HCEC 1CT (cell line): ENCODE measurements at regions not wholly inside any gene's neighbourhood (a gene's known extent, or its start where the extent isn't known, plus 50 kb on each side); places are given as distances from the start of the nearest gene placed in this dataset.

Experiments
- DNase-seq: peaks from one replicate; pipeline ENCODE4 v3.0.0-alpha.2; 2017

DNA sequence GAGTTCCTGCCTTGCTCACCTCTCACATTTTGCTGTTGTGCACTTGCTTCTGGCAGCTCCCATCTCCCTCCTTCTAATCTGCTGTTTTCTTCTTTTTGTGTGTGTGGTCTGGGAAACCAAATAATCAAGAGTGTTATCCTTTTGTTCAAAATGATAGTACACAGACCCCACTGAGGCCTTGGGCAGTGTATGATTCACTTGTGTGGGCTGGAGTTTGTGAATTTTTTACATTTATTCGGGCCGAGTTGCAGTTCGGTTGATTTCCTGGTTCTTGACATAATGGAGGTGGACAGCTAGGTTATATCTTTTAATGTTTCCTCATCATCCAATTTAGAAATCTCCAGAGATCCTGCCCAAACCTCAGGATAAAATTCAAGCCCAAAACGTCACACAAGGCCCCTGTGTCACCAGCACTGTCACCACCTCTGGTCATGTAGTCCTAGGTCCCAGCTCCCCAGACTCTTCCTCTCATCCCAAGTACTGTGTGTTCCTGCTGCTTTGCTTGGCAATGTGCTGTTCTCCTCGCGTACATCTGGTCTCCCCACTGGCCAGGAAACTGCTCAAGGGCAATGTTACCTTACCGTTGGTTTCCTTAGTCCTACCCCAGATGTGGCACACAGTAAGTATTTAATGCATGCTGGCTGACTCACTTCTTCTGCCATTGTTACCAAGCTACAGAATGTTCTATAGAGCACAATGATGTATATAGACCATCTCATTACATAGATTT, 55.7 kb upstream of the PHACTR2 start:
- DNase-seq = no peak

DNA sequence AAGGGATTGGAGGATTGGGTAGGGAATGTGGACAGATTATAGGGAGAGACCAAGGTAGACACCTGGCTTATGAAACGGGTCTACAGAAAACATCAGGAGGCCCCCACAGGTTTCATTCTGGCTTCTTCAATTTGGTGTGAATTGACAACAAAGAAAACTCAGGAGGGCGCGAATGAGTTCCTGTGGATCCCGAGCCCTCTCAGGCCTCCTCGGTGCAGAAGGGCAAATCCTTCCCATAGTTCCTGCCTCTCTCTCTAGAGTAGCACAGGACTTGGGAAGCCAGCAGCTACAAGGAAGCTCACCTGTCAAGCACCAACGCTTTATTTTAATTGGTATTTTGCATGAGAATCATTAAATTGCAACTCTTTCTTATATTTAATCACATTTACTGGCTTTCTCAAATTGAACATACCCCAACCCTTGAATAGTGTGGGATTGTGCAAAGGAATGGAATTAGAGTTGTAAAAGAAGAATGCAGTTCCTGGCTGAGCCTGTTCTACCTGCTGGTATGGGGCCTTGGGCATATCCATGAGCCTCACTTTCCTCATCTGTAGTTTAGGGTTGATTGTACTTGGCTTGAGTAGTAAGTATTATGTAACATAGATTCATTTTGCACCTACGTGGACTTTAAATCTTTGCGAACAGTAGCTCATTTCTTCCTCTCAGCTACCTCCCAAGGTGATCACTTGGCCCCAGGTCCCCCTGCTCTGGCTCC, 56.4 kb upstream of the PHACTR2 start:
- no peak for DNase-seq

DNA sequence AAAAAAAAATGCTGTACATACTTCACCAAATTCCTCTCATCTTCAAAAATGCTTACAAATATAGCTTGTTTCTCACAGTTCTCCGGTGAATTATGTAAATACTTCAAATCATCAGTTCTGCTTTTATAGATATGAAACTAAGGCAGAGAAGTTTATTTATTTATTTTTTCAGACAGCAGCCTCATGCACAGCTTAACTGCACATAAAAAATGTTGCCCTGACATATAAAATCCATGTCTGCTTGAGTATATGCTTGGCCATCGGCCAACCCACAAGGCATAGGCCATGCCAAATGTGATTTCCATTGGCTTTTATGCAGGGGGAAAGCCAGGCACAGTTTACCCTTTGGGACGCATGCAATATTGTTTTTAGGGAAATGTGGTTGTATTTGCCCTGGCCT, 57.3 kb upstream of the PHACTR2 start:
- no peak for DNase-seq

DNA sequence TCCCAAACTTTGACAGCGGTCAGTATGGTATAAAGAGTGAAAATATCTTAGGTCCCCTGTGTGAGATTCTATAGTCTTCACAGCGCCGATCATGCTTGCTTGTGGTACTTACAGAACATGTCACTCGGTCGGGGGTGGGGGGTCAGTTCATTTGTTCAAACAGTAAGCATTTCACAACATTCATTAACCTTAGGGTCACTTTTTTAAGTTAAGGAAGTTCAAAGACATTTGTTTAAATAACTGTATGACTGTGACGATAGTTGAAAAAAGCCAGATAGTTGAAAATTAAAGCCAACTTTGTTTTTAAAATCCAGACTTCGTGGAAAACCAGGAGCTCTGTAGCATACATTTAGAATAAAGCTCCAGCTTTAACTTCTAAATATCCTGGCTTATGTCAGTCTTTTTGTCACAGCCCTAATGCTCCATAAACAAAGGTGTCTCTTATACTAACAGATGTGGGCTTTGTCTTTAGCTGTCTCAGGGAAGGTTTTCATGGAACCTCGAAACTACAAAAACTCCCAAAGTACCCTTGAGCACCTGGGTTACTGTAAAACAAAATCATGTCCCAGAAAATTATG, 57.9 kb upstream of the PHACTR2 start:
- DNase-seq = no peak

DNA sequence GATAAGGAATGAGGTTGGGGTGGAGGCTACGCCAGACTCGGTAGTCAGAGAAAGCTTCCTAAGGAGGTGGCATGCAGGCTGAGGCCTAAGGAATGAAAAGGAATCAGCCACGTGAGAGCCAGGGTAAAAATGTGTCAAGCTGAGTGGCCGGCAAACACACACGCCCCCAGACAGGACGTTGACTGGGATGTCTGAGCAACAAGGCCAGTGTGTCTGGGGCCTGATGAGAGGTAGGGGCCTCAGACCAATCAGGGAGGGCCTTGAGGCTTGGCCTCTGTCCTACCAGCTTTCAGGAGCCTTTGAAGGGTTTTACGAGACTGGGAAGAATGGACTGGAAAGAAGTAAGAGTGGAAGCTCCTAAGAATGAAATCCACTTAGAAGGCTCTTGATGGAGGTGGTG, 61.0 kb upstream of the PHACTR2 start:
- no peak for DNase-seq

DNA sequence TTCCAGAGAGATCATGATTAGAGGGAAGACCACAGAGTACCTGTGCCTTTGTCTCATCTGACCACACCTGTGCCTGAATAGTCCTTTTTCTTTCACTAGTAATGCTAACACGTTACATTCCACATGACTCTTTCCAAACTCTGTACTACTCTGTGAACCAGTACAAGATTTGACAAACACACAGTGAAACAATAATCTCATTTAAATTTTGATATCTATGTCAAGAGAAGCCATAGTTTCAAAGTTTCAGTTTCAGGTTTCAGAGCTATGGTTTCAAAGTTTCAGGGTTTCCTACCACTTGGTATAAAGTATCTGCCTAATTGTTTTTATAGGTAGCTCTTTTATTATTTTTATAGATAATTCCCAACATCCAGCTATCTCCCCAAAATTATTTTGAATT, 62.0 kb upstream of the PHACTR2 start:
- DNase-seq = no peak

DNA sequence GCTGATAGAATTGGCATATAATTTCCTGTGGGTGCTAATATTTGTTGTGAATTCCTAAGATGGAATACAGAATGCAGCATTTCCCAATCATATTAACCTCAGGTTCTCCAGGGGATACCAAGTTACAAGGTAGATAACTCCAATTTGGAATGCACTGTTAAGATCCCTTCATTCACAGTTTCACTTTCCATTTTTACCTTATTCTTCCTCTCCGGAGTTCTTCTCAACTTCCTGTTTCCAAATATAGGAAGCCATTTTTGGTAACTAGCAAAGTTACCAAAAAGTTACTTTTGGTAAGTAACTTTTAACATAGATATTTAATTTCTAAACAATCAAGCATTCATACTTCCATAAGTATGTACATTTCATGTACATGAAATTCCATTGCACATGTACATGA, 63.5 kb upstream of the PHACTR2 start:
- no peak for DNase-seq

DNA sequence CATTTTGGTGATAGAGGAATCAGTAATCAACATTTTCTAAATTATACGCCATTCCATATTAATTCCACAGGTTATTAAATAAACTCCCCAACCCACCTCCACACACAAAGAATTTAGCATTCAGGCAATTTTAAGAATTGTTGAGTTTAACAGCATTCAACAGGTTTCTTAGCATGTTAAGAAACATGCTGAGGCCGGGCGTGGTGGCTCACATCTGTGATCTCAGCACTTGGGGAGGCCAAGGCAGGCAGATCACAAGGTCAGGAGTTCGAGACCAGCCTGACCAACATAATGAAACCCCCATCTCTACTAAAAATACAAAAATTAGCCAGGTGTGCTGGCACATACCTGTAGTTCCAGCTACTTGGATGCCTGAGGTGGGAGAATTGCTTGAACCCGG, 64.0 kb upstream of the PHACTR2 start:
- no peak for DNase-seq

DNA sequence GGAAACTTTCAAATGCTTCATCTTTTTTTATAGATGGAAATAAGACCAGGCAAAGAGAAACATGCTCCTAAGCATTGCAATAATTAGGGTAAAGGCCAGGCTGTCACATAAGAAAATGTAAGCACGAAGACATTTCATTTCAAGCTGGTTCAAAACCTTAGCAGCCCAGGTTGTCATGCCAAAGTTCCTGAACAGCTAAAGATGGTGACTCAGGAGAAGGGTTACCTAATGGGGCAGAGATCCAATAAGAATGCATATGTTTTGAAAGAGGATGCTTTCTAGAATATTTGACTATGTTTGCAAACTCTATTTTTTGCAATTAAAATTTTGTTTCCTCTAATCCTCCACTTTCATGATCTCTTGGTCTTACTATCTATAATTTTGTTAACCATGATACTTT, 65.6 kb upstream of the PHACTR2 start:
- no peak for DNase-seq

DNA sequence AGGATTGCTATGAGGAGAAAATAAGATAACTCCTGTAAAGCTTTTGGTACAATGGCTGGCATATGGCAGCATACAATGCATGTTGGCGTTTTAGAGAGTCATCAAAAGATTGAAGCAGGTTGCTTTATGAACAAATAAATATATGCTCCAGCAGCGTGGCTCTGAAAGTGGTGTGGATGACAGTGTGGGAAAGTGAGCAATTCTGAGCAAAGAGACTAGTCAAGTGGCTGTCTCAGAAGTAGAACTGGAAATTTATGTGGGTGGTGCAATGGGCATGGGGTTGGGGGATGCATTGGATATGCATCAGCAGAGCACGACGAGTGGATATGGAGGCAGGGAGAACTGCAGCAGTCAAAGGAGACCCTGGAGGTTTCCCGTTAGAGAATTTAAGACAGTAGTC, 66.2 kb upstream of the PHACTR2 start:
- no peak for DNase-seq

DNA sequence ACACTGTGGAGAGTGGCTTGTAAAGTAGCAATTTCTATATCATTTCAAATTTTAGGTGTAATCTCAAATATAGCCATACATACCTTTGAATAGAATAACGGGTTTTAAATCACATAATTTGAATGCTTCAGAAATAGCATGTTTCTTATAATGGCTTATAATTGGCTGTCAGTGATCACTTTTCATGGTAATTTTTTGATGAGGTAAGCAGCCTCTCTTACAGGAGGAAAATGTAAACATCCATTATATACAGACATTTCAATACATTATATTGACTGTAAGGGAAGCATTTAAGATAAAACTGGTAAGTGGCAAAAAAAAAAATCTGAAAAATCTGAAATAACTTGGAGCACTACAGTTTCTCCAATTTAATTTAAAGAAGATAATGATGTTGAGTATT, 67.8 kb upstream of the PHACTR2 start:
- no peak for DNase-seq

DNA sequence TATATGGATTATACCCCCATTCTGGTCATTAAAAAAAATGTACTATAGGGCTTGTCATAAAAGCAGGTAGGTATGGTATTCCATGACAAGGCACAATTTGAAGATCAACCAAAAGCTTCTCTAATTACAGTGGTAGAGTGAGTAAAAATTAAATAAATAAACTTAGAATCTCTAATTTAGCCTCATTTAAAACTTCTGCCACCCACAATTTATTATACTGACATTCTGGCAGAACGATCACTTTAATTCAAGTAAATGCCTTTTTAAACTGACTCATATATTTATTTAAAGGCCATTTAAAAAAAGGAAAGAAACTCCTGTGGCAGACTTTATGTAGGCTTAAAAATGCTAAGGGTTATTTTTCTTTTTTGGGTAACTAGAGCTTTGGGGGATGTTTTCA, 68.3 kb upstream of the PHACTR2 start:
- no peak for DNase-seq

DNA sequence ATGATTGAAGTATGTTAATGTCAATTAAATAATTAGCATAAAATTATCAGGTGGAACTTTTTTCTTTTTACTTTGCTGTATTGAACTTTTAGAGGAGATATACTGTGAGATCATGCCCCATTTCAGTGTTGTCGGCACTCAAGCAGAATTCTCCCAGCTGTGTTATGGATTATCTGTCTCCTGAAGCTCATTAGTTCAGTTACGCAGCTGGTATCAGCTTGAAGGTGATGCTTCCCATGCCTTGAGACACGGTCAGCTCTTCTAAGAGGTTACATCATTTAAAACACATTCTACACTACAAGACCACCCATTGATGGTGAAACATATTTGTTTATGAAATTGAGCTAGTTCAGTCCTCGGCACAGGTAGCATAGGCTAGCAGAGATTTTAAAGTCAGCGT, 68.9 kb upstream of the PHACTR2 start:
- no peak for DNase-seq

DNA sequence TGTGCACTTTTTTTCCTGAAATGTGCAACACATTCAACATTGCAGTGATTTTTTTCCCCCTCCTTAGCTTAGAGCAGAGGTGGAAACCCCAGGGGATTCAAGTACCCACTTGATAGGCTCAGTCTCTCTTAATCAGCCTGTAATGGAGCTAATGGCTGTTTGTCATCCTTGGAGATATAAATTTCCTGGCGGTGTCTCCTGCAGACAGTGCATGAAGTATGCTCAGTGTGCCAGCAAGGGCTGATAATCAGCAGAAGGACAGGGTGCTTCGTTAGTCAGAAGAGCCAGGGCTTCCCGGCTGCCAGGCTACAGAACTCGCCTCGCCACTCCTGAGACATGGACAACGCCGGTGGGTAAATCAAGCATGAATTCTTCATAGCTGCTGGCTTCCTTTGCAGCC, 69.8 kb upstream of the PHACTR2 start:
- DNase-seq = no peak

DNA sequence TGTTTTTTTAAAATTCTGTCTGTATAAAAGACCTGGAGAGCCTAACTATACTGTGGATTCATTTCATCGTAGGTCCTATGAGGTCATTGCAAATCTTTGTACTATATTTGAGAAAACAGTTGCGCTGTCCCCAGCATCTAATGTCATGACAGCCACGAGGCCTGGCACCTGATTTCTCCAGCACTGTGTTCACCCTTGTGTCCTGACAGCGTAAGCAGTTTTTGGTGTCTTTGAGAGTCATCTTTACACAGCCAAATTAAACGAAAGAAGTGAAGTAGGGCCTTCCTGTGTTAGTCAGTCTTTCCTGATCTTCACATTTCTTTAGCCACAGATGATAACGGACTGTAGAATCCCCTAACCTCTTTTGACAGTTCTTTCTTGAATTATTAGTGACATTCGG, 70.6 kb upstream of the PHACTR2 start:
- no peak for DNase-seq

DNA sequence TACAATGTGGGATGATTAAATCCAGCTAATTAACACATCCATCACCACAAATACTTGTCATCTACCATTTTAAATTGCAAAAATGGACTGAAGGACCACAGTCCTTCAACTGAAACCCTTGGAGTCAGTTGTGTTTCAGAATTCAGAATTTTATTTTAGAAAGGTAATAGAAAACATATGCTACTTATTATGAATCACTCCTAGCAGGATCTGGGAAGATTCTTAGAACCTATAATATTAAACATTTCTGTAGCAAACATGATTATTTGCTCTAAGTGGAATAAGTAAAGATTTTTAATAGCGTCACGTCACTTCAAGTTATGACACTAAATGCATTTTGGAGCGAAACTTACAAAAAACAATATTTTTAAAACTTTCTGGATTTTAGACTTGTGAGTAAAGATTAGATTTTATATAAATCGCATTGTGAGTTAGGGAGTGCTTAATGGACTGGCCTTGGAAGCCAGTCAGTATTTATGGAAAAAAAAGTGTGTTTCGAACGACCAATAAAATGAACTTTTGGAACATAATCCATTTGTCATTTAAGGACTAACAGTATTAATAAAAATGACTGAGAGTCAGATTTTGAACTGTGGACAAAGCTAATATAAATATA, 71.8 kb upstream of the PHACTR2 start:
- no peak for DNase-seq

DNA sequence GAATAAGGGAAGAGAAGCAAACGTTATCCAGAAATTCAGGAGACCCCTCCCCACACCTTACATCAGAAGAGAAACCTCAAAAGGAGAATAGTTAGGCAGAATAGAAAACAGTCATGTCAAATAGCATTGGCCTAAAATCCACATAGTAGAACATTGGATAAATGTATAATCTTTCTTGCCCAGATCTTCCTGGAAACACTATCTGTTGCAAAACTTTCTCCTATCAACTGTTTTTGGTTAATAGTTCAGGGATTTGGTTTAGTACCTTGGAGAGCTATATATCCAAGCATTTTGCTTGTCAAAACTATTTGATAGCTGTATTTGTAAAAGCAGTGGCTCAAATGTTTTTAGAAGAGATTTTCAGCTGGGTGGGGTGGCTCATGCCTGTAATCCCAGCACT, 74.3 kb upstream of the PHACTR2 start:
- DNase-seq = no peak

DNA sequence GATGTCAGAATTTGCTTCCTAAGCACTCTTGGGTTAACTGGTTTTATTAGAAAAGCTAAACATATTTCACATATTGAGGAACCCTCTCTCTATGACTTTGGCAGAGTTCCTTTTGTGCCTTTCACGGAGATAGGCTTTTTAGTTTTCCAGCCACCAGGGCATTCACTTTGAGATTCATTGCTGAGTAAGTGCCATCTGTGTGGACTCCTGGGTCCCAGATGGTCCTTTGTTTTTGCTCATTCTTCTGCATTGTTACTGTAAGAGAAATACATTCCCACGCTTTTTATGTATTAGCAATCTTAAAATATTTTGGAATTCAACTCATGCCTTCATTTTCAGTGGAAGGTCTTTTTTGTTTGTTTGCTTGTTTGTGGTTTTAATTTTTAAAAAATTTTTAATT, 76.3 kb upstream of the PHACTR2 start:
- DNase-seq = no peak

DNA sequence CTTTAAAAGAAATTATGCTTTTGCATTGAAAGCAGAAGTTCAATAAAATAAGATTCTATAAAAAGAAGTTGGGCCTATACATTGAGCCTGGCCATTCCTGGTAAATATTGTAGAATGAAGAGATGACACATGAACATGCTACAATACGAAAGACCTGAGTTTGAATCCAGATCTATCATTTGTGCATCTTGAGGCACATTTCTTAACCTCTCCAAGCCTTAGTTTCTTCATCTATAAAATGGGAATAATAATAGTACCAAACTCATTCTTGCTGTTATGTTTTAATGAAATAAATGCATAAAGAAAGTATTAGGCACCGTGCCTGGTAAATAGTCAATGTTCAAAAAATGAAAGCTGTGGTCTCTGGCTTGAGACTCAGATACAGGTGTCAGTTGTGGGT, 76.9 kb upstream of the PHACTR2 start:
- no peak for DNase-seq

DNA sequence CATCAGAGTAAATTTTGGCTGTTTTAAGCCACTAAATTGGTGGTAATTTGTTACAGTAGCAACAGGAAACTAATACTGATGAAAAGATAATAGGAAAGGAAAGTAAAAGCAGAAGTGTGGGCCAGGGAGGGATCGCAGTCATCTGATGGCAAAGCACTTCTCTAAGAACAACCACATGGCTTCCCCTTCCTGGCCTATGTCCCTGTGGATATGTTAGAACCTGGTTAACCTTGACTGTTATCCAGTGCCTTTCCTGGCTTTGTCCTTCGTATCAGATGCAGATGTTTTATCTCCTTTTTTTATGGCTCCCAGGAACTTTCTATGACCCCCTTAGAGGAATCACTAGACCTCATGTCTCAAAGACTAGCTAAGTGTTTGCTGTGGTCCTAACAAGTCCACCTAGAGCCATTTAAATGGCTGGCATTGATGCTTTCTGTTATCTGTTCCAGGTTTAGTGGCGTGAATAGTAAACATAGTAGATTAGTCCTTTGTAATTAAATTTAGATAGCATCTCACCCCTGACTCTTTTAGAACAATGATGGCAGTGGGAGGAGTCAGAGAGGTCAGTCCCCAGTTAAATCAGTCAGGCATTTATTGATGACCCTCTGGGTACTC, 79.2 kb upstream of the PHACTR2 start:
- DNase-seq = no peak

DNA sequence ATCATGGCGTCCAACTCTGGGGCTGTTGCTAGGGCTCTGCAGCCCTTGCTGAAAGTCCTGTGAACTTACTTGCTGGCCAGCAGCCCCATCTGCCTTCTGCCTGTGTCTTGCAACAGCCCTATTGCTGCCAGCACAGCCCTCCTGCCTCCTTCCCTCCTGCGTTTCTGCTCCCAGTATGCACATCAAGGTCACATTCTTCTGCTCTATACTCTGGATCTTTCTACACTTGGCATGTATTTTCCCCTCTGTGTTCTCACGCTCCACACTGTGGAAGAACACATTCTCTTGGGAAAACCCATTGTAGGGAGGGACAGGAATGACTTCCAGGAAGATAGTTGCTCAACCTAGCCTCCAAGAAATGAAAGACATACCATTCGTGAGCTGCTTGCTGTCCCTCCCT, 80.9 kb upstream of the PHACTR2 start:
- DNase-seq = no peak

DNA sequence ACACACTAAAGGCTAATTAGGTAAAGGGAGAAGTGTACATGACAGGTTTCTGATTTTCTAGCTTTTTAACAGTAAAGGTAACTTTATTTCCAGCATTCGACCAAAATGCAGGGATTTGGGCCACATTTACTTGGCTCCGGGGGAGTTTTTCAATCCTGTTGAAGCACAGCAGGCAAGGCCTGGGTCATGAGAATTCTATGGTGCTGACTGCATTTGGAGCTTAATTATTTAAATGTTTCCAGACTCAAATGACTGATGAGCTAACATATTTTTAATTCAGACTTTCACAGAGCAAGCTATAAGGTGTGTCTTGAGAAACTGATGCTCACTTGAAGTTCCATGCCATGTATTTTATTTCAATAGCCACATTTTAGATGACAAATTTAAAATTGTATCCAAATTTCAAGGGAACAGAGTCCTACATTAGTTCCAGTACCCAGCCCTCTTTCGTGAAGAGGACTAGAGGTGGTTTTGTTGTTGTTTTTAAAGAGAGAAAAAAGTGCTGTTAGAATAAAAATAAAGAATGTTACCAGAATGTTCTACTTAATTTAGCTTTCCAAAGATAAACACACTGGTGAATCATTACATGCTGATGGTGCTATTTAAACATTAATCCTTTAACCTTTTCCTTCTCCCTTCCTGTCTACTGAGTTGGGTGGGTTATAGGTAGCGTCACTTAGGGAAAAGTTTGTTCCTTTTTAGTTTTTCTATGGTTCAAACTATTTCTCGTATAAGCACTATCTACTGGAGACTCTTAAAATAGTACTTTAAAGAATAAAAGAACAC, 82.3 kb upstream of the PHACTR2 start:
- no peak for DNase-seq

DNA sequence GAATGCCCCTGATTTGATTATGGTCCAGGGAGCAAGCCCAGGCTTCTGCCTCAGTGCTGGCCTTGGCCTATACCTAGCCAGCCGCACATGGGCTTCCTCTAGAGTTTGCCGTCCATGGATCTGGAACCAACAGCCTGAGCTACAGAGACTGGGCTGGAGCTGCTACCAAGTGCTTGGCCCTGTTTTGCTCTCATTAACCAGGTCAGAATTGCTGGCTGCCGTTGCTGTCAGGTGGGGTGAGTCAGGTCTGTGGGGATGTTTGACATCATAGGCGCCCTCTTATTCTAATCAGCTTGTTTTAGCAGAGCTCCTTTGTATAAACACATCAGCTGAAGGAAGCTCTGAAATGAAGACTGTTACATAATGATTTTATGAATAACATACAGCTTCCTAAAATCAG, 83.1 kb upstream of the PHACTR2 start:
- no peak for DNase-seq
